IPS DF 6.9 (cell line): ENCODE measurements at regions not wholly inside any gene's neighbourhood (a gene's known extent, or its start where the extent isn't known, plus 50 kb on each side); places are given as distances from the start of the nearest gene placed in this dataset.

Experiments
- DNase-seq: peaks from one replicate; pipeline ENCODE4 v3.0.0-alpha.2; 2013; ENCODE audit warnings: low read depth, low spot score
- H3K27ac ChIP-seq: one replicate; pipeline ENCODE4 v1.5.1; 2013; ENCODE audit warnings: low read length, control low read depth
- H3K27me3 ChIP-seq: 2 replicates; pipeline ENCODE4 v1.6.1; 2013; ENCODE audit warnings: mild to moderate bottlenecking, low read length; ENCODE audit not compliant: control insufficient read depth, insufficient read depth
- H3K36me3 ChIP-seq: 2 replicates; pipeline ENCODE4 v1.6.1; 2013; ENCODE audit warnings: low read length; ENCODE audit not compliant: control insufficient read depth, insufficient read depth
- H3K4me1 ChIP-seq: 2 replicates; pipeline ENCODE4 v1.6.1; 2013; ENCODE audit warnings: low read length; ENCODE audit not compliant: control insufficient read depth, insufficient read depth
- H3K4me3 ChIP-seq: 2 replicates; pipeline ENCODE4 v1.5.1; 2013; ENCODE audit warnings: mild to moderate bottlenecking, low read length
- H3K9me3 ChIP-seq: 2 replicates; pipeline ENCODE4 v1.6.1; 2013; ENCODE audit warnings: low read length, inconsistent platforms; ENCODE audit not compliant: control insufficient read depth, insufficient read depth
- WGBS: extraction: QIAGEN DNeasy Blood & Tissue Kit; methylation state at CpG from one replicate; pipeline ENCODE4 v1.1.7; 2013; ENCODE audit warnings: mixed read lengths, missing lambda C conversion rate; ENCODE audit not compliant: insufficient read length, insufficient coverage; 5-methylcytosine and 5-hydroxymethylcytosine counted together

- Histone ChIP-seq H3K27me3 (no peaks in the 10 kb centered on the region), H3K4me3 (no peak overlapping the region), H3K9me3 (no peaks in the 10 kb centered on the region), H3K27ac (no peak overlapping the region), H3K4me1 (no peaks in the 10 kb centered on the region; the same call in 1 of the 2 replicates), H3K36me3 (no peaks in the 10 kb centered on the region)
- DNase-seq = no peak
Measured at GRCh38 chr6:74860456-74860855, 345.4 kb downstream of the COL12A1 start.

DNA sequence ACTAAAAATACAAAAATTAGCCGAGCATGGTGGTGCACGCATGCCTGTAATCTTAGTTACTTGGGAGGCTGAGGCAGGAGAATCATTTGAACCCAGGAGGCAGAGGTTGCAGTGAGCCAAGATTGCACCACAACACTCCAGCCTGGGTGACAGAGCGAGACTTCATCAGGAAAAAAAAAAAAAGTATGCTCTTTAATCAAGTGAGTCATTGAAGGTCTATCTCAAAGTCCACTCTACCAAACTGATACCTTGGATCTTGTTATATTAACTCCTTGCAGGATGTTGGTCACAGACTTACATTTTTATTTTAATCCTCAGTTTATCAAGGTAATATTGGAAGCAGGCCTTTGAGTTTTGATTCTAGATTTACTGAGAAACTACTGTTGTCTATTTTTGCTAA lies 348.7 kb downstream of the COL12A1 start:
- WGBS = no CpG with 5 or more reads among the region's 3 CpGs
- Histone ChIP-seq H3K4me3 (no peak overlapping the region), H3K27me3 (no peaks in the 10 kb centered on the region), H3K36me3 (no peaks in the 10 kb centered on the region), H3K4me1 (no peaks in the 10 kb centered on the region; the same call in 1 of the 2 replicates), H3K27ac (no peak overlapping the region), H3K9me3 (no peaks in the 10 kb centered on the region)
- DNase-seq = no peak

DNA sequence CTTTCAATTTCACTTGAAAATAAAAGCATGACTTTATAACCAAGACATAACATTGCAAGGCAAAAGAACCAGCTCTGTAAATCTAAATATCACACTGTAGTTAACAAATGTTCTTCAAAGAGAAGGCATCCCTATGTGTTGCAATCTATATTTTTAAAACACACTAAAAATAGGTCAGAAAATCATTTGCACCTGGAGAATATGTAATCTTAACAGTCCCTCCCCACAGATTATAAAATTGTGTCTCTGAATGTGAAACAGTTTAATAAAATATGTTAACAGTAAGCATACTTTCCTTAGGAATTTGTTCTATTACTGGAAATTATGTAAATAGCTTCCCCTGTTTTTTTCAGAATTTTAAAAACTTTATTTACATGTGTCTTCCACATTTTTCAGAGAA lies 351.9 kb downstream of the COL12A1 start:
- no peak overlapping the region for H3K4me3 ChIP-seq
- H3K27me3 ChIP-seq = no peaks in the 10 kb centered on the region
- H3K9me3 ChIP-seq = no peaks in the 10 kb centered on the region
- H3K4me1 ChIP-seq = no peaks in the 10 kb centered on the region
- H3K27ac ChIP-seq = no peak overlapping the region
- no peak for DNase-seq
- no peaks in the 10 kb centered on the region for H3K36me3 ChIP-seq

GRCh38 chr6:74851596-74851995 lies 354.3 kb downstream of the COL12A1 start:
- WGBS = no CpG with 5 or more reads among the region's 2 CpGs
- Histone ChIP-seq H3K27ac (no peak overlapping the region), H3K4me3 (no peak overlapping the region), H3K36me3 (no peaks in the 10 kb centered on the region), H3K9me3 (no peaks in the 10 kb centered on the region), H3K27me3 (no peaks in the 10 kb centered on the region), H3K4me1 (no peaks in the 10 kb centered on the region)
- no peak for DNase-seq

DNA sequence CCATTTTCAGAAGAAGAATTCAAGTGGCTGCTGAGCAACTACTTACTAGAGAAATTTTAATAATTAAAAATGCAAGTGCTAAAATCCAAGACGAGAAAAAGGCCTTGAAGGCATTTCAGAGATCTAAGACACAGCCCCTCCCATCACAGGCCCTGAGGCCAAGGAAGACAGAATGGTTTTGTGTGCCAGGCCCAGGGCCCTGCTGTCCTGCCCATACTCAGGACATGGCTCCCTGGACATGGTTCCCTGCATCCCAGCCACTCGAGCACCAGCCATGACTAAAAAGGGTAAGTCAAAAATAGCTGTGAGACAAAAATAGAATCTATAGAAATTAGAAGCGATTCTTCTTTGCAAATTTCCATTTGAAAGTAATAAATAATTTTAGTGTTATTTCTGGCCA lies 364.9 kb downstream of the COL12A1 start:
- Histone ChIP-seq H3K36me3 (no peaks in the 10 kb centered on the region), H3K27ac (no peak overlapping the region), H3K4me1 (no peaks in the 10 kb centered on the region), H3K27me3 (no peaks in the 10 kb centered on the region), H3K9me3 (no peaks in the 10 kb centered on the region), H3K4me3 (no peak overlapping the region)
- DNase-seq = no peak
- WGBS = no CpG with 5 or more reads among the region's 3 CpGs

- H3K4me3 ChIP-seq = no peak overlapping the region
- H3K27me3 ChIP-seq = no peaks in the 10 kb centered on the region
- WGBS = 100% methylated on average over 1 of the region's 1 CpG
- no peak for DNase-seq
- no peaks in the 10 kb centered on the region for H3K36me3 ChIP-seq
- H3K9me3 ChIP-seq = no peaks in the 10 kb centered on the region
- no peak overlapping the region for H3K27ac ChIP-seq
- no peaks in the 10 kb centered on the region for H3K4me1 ChIP-seq
Measured at GRCh38 chr6:74834967-74835366, 370.9 kb downstream of the COL12A1 start.

DNA sequence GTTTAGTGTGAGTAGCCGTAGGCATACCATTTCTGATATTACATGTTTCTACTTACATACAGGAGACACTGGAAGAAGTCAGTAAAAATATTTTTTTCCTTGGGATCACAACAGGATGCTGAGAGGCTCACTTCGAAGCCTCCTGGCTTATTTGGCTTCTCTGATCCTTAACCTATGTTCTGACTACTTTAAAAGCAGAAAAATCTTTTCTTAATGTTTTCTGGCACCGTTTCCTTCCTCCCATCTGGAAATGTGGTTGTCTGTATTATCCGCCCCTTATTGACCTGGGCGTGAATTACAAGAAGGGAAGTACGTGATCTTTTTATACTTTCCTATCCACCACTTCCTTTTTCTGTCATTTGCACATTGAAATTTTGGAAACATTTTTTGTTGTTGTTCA lies 379.6 kb downstream of the COL12A1 start:
- no peak for DNase-seq
- Histone ChIP-seq H3K27ac (no peak overlapping the region), H3K36me3 (no peaks in the 10 kb centered on the region), H3K27me3 (no peaks in the 10 kb centered on the region), H3K9me3 (no peaks in the 10 kb centered on the region), H3K4me3 (no peak overlapping the region), H3K4me1 (no peaks in the 10 kb centered on the region)
- no CpG with 5 or more reads among the region's 6 CpGs for WGBS

GRCh38 chr6:74814440-74814839 lies 391.4 kb downstream of the COL12A1 start:
- WGBS = no CpG with 5 or more reads among the region's 4 CpGs
- Histone ChIP-seq H3K4me1 (no peaks in the 10 kb centered on the region; the same call in 1 of the 2 replicates), H3K4me3 (no peak overlapping the region), H3K36me3 (no peaks in the 10 kb centered on the region), H3K9me3 (no peaks in the 10 kb centered on the region), H3K27ac (no peak overlapping the region), H3K27me3 (no peaks in the 10 kb centered on the region)
- no peak for DNase-seq

GRCh38 chr6:74807674-74808073 lies 398.2 kb downstream of the COL12A1 start:
- whole genome bisulfite sequencing = no CpG with 5 or more reads among the region's 2 CpGs

GRCh38 chr6:74805916-74806696 lies 399.7 kb downstream of the COL12A1 start:
- Histone ChIP-seq H3K27ac (no peak overlapping the region), H3K27me3 (no peaks in the 10 kb centered on the region), H3K4me3 (no peak overlapping the region), H3K36me3 (no peaks in the 10 kb centered on the region), H3K4me1 (no peaks in the 10 kb centered on the region), H3K9me3 (no peaks in the 10 kb centered on the region)
- no CpG with 5 or more reads among the region's 5 CpGs for WGBS
- DNase-seq = no peak

More at GRCh38 chr6:74807674-74808073, 398.2 kb downstream of the COL12A1 start:
- no peak for DNase-seq
- no peak overlapping the region for H3K27ac ChIP-seq
- no peaks in the 10 kb centered on the region for H3K9me3 ChIP-seq
- no peaks in the 10 kb centered on the region for H3K36me3 ChIP-seq
- H3K4me1 ChIP-seq = no peaks in the 10 kb centered on the region
- H3K4me3 ChIP-seq = no peak overlapping the region
- H3K27me3 ChIP-seq = no peaks in the 10 kb centered on the region

DNA sequence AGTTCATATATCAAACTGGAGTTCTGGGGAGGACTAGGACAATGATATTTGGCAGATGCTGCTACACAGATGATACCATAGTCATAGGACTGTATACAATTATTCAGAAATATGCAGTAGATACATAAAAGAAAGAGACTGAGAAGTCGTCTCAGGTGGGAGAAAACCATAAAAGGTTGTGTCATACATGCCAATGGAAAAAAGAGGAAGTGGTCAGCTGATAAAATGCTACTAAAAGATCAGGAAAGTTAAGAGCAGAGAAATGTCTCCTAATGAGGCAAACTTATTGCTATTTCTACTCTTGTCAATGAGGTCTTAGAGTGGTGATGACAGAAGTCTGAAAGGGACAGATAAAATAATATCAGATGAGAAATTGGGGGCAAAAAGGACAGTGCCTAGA lies 407.6 kb downstream of the COL12A1 start:
- Histone ChIP-seq H3K36me3 (no peaks in the 10 kb centered on the region), H3K27ac (no peak overlapping the region), H3K27me3 (no peaks in the 10 kb centered on the region), H3K4me1 (no peaks in the 10 kb centered on the region), H3K9me3 (no peaks in the 10 kb centered on the region), H3K4me3 (no peak overlapping the region)
- DNase-seq = no peak
- WGBS = no CpG with 5 or more reads among the region's 1 CpG
